HepG2 (cell line): ENCODE measurements at regions not wholly inside any gene's neighbourhood (a gene's known extent, or its start where the extent isn't known, plus 50 kb on each side); places are given as distances from the start of the nearest gene placed in this dataset.

Experiments
- ATAC-seq: fragments of 200-7000 bp; cut with Tn5 transposase; 3 replicates; pipeline ENCODE4 v1.9.1; 2020; ENCODE audit warnings: mild to moderate bottlenecking, moderate library complexity
- BruUV-seq: library from RNA; stranded (reverse); fragments of 400-500 nt; replicated peaks from 2 replicates; lab custom pipeline; 2021; lab: Mats Ljungman, UMichigan
- CTCF ChIA-PET: fragments of 300-600 bp; formaldehyde crosslinking; extraction: SDS; loops from one replicate; lab custom pipeline; 2021; ENCODE audit warnings: low total read pairs, inconsistent platforms, low intra/inter-chr PET ratio; lab: Yijun Ruan, JAX
- POLR2A ChIA-PET: fragments of 350-600 bp; sonication (Branson Sonifier 250); formaldehyde crosslinking; loops from one replicate; lab custom pipeline; 2020; ENCODE audit warnings: antibody characterized with exemption, inconsistent platforms; lab: Yijun Ruan, JAX
- DNase-seq: peaks from one replicate; pipeline ENCODE4 v3.0.0-alpha.2; 2015; ENCODE audit warnings: low spot score
- FAIRE-seq: peaks from 3 replicates; lab custom pipeline; 2011; peaks lifted over from hg19 to GRCh38; lab: Jason Lieb, UNC
- H2AFZ ChIP-seq: one replicate; pipeline ENCODE4 v1.6.1; 2011; ENCODE audit warnings: low read length, inconsistent platforms
- H3K27ac ChIP-seq: fragments of 300-600 bp; 3 replicates; pipeline ENCODE4 v1.8.0; 2011; ENCODE audit warnings: mixed run types, mild to moderate bottlenecking, mixed read lengths, low read length, inconsistent platforms; ENCODE audit not compliant: insufficient read depth; ENCODE audit errors: extremely low read length
- H3K27me3 ChIP-seq, 2 experiments: fragments of 200-600 bp in 1 of 2; 2 replicates in 1 of 2; 3 replicates in 1 of 2; pipeline versions ENCODE4 v1.6.0 to v1.8.0; 2011; ENCODE audit warnings: low read length in 2 of 2, mild to moderate bottlenecking in 2 of 2, moderate library complexity in 2 of 2, inconsistent platforms in 1 of 2; ENCODE audit not compliant: insufficient read depth in 2 of 2, control insufficient read depth in 1 of 2
- H3K36me3 ChIP-seq, 2 experiments: fragments of 200-600 bp in 1 of 2; replicated peaks in 1 of 2; 2 replicates in 1 of 2; 3 replicates in 1 of 2; pipeline versions ENCODE4 v1.5.1 to v1.8.0; 2011; ENCODE audit warnings: low read length in 2 of 2, inconsistent platforms in 1 of 2; ENCODE audit not compliant: insufficient read depth in 2 of 2, control insufficient read depth in 1 of 2
- H3K4me1 ChIP-seq: 2 replicates; pipeline ENCODE4 v1.5.1; 2012; ENCODE audit warnings: low read length, inconsistent platforms; ENCODE audit not compliant: insufficient read depth
- H3K4me2 ChIP-seq: 2 replicates; pipeline ENCODE4 v1.6.0; 2011; ENCODE audit warnings: low read depth, low read length, inconsistent platforms
- H3K4me3 ChIP-seq, 3 experiments: fragments of 200-600 bp in 1 of 3; sonication (generic), shearing (Covaris generic) in 1 of 3; replicated peaks in 1 of 3; 2 replicates each; pipeline ENCODE4 v1.5.1; 2011 to 2016; ENCODE audit warnings: low read length in 3 of 3, inconsistent platforms in 2 of 3, low read depth in 2 of 3, mild to moderate bottlenecking in 2 of 3, control low read depth in 1 of 3, mixed read lengths in 1 of 3; ENCODE audit not compliant: insufficient read depth in 1 of 3
- H3K79me2 ChIP-seq: one replicate; pipeline ENCODE4 v1.6.1; 2011; ENCODE audit warnings: low read length, inconsistent platforms; ENCODE audit not compliant: insufficient read depth
- H3K9ac ChIP-seq: 2 replicates; pipeline ENCODE4 v1.6.0; 2011; ENCODE audit warnings: mild to moderate bottlenecking, low read depth, low read length, inconsistent platforms; ENCODE audit not compliant: insufficient read depth
- H3K9me3 ChIP-seq: 2 replicates; pipeline ENCODE4 v1.5.1; 2012; ENCODE audit warnings: mild to moderate bottlenecking, low read length
- H4K20me1 ChIP-seq: 2 replicates; pipeline ENCODE4 v1.6.0; 2011; ENCODE audit warnings: inconsistent platforms, mild to moderate bottlenecking, low read length, moderate library complexity; ENCODE audit not compliant: insufficient read depth
- FOXA1 ChIP-seq, 2 experiments: fragments of 450-650 bp in 1 of 2; sonication (generic) in 1 of 2; formaldehyde crosslinking in 1 of 2; IDR thresholded peaks; 2 replicates each; pipeline versions ENCODE4 v1.4.0 to v1.6.1; 2016 to 2020; ENCODE audit warnings: missing genetic modification reagents in 1 of 2
- KAT2B ChIP-seq: fragments of 150-350 bp; IDR thresholded peaks from 2 replicates; pipeline ENCODE4 v1.6.1; 2014; ENCODE audit warnings: low read depth, low read length, borderline replicate concordance
- KLF9 ChIP-seq: IDR thresholded peaks from 2 replicates; pipeline ENCODE4 v1.6.1; 2016; ENCODE audit warnings: low read depth
- KMT2A ChIP-seq: sonication (generic); formaldehyde crosslinking; IDR thresholded peaks from 2 replicates; pipeline ENCODE4 v1.4.0; 2020; ENCODE audit warnings: missing genetic modification reagents
- LCORL ChIP-seq, 2 experiments: fragments of 450-650 bp in 1 of 2; sonication (generic) in 1 of 2; formaldehyde crosslinking in 1 of 2; IDR thresholded peaks; 2 replicates each; pipeline versions ENCODE4 v1.5.0 to v1.6.1; 2017 to 2020; ENCODE audit warnings: antibody characterized with exemption in 1 of 2, missing genetic modification reagents in 1 of 2
- MED1 ChIP-seq: sonication (generic); formaldehyde crosslinking; IDR thresholded peaks from 2 replicates; pipeline ENCODE4 v1.4.0; 2020; ENCODE audit warnings: missing genetic modification reagents
- MIER3 ChIP-seq: IDR thresholded peaks from 2 replicates; pipeline ENCODE4 v1.6.1; 2016; ENCODE audit warnings: missing compliant biosample characterization, borderline replicate concordance
- RCOR2 ChIP-seq: IDR thresholded peaks from 2 replicates; pipeline ENCODE4 v1.6.1; 2016; ENCODE audit warnings: missing biosample characterization, missing genetic modification reagents
- TMF1 ChIP-seq: sonication (generic); formaldehyde crosslinking; IDR thresholded peaks from 2 replicates; pipeline ENCODE4 v1.8.1; 2022; ENCODE audit warnings: low read depth, missing genetic modification reagents
- YEATS4 ChIP-seq: sonication (generic); formaldehyde crosslinking; IDR thresholded peaks from 2 replicates; pipeline ENCODE4 v1.4.0; 2020; ENCODE audit warnings: missing genetic modification reagents, borderline replicate concordance
- ZFP36 ChIP-seq: fragments of 150-350 bp; IDR thresholded peaks from 2 replicates; pipeline ENCODE4 v1.6.1; 2018; ENCODE audit warnings: borderline replicate concordance, low read length, low read depth; ENCODE audit not compliant: partially characterized antibody
- WGBS: methylation state at CpG from one replicate; pipeline ENCODE4 v1.1.6; 2017; ENCODE audit warnings: low lambda C conversion rate; 5-methylcytosine and 5-hydroxymethylcytosine counted together
- in situ Hi-C: cut with HindIII; loops from 2 replicates; pipeline ENCODE4 v1.10.0; 2017; ENCODE audit warnings: low pct_unique_long_range_greater_than_20kb; ENCODE audit not compliant: extremely low pct_ligation_motif_present
- intact Hi-C: fragments of 100-400 bp; cut with micrococcal nuclease; formaldehyde crosslinking; loops from one replicate; pipeline ENCODE4 v1.10.0; 2022; ENCODE audit not compliant: unreplicated experiment

DNA sequence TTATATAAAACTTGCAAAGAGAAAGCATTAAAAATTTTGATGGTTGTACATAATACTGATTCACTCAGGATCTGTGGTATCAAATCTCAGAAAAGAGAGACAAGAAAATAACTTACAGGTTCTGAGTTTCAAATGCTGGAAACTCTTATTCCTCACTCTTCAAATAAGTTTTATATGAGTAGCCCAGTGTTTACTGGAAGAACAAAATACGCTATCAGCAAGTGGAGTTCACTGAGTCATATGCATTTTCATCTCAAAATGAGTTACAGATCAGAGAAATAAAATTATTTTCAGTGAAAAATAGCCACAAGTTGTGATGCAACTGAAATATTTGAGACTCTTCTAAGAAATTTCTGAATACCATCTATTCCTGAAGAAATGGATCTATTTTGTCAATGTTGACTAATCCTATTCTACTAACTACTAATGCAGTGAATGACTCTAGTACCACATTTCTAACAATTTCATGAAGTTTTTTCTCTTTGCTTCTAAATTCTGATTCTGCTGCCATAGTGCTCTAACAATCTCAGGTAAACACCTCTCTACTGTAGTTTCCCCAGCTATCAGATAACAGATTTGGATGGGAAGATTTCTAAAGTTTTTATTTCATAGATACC is 391.7 kb downstream of the ZEB2 start:
- no peak for DNase-seq
- H2AFZ ChIP-seq: no peak overlapping the region
- WGBS: 54% methylated on average over 1 of the region's 1 CpG
- ChIA-PET CTCF (no interaction called here), POLR2A (no interaction called here)
- TF ChIP-seq MIER3 (CRISPR knock-in tag) (no peak), KMT2A (CRISPR knock-in tag) (no peak), KLF9 (CRISPR knock-in tag) (no peak), YEATS4 (no peak), KAT2B (no peak), ZFP36 (no peak), RCOR2 (CRISPR knock-in tag) (no peak), LCORL (IDR thresholded peaks at IDR 0.05) (no peak), LCORL (CRISPR knock-in tag; IDR thresholded peaks at IDR 0.05) (no peak), MED1 (CRISPR knock-in tag) (no peak), TMF1 (CRISPR knock-in tag) (no peak), FOXA1 (IDR thresholded peaks at IDR 0.05) (no peak), FOXA1 (CRISPR knock-in tag; IDR thresholded peaks at IDR 0.05) (no peak)
- H3K4me3 ChIP-seq: no peak overlapping the region
- no peaks in the 10 kb centered on the region for H3K9me3 ChIP-seq
- no peaks in the 10 kb centered on the region for H4K20me1 ChIP-seq
- no peak for FAIRE-seq
- in situ Hi-C loops: no loop called here
- no peaks in the 10 kb centered on the region for H3K4me1 ChIP-seq
- no peak overlapping the region for H3K9ac ChIP-seq
- H3K36me3 ChIP-seq: no peaks in the 10 kb centered on the region
- no peaks in the 10 kb centered on the region for H3K27me3 ChIP-seq
- no TSS peak for BruUV-seq
- no peak overlapping the region for H3K27ac ChIP-seq
- H3K79me2 ChIP-seq: no peaks in the 10 kb centered on the region
- H3K4me2 ChIP-seq: no peak overlapping the region
- ATAC-seq: no peak
- intact Hi-C loops: no loop called here
